Spleen (tissue), 11 donors: ENCODE measurements at regions not wholly inside any gene's neighbourhood (a gene's known extent, or its start where the extent isn't known, plus 50 kb on each side); places are given as distances from the start of the nearest gene placed in this dataset.

Experiments used
- DNase-seq: peaks from one replicate; pipeline ENCODE4 v3.0.0-alpha.2; 2020
- H3K27ac ChIP-seq, 8 donors: fragments of 200-600 bp; sonication (generic) in 7 of 8; 1 replicate in 4 of 8; 2 replicates in 4 of 8; pipeline versions ENCODE4 v1.5.0 to v1.8.0; 2016 to 2021; ENCODE audit warnings: inconsistent platforms in 4 of 8, mild to moderate bottlenecking in 4 of 8, moderate library complexity in 1 of 8
- H3K27me3 ChIP-seq, 7 donors: fragments of 200-600 bp; sonication (generic) in 6 of 7; replicated peaks in 1 of 7; 1 replicate in 4 of 7; 2 replicates in 3 of 7; pipeline versions ENCODE4 v1.5.0 to v1.8.0; 2016 to 2021; ENCODE audit warnings: inconsistent platforms in 3 of 7, mild to moderate bottlenecking in 1 of 7
- H3K36me3 ChIP-seq, 6 donors: fragments of 200-600 bp; sonication (generic) in 5 of 6; 1 replicate in 4 of 6; 2 replicates in 2 of 6; pipeline versions ENCODE4 v1.5.0 to v1.8.0; 2016 to 2021; ENCODE audit warnings: inconsistent platforms in 2 of 6
- H3K4me1 ChIP-seq, 6 donors: fragments of 200-600 bp; sonication (generic) in 5 of 6; 1 replicate in 3 of 6; 2 replicates in 3 of 6; pipeline versions ENCODE4 v1.5.0 to v1.8.0; 2016 to 2021; ENCODE audit warnings: inconsistent platforms in 3 of 6
- H3K4me3 ChIP-seq, 8 donors: fragments of 200-600 bp; sonication (generic) in 7 of 8; 1 replicate in 4 of 8; 2 replicates in 4 of 8; pipeline versions ENCODE4 v1.5.0 to v1.8.0; 2016 to 2021; ENCODE audit warnings: inconsistent platforms in 4 of 8, mild to moderate bottlenecking in 4 of 8, moderate library complexity in 2 of 8
- H3K9me3 ChIP-seq, 8 donors: fragments of 200-600 bp; sonication (generic) in 7 of 8; 1 replicate in 4 of 8; 2 replicates in 4 of 8; pipeline versions ENCODE4 v1.5.0 to v1.8.0; 2016 to 2021; ENCODE audit warnings: inconsistent platforms in 4 of 8
- CTCF ChIP-seq, 11 experiments: fragments of 200-600 bp in 7 of 11; fragments of 450-650 bp in 4 of 11; sonication (generic) in 4 of 11; IDR thresholded peaks in 8 of 11; conservative IDR thresholded peaks in 3 of 11; 1 replicate in 7 of 11; 2 replicates in 4 of 11; pipeline versions ENCODE4 v1.4.0 to v1.8.0; 2016 to 2021; ENCODE audit warnings: antibody characterized with exemption in 11 of 11, inconsistent platforms in 4 of 11, mild to moderate bottlenecking in 1 of 11
- POLR2A ChIP-seq, 3 donors: fragments of 450-650 bp; IDR thresholded peaks; one replicate each; pipeline ENCODE4 v1.5.1; 2017; ENCODE audit warnings: antibody characterized with exemption in 3 of 3, mild to moderate bottlenecking in 1 of 3
- POLR2AphosphoS5 ChIP-seq, 3 donors: sonication (generic); formaldehyde crosslinking; IDR thresholded peaks; one replicate each; pipeline ENCODE4 v1.5.1; 2017; ENCODE audit warnings: antibody characterized with exemption in 3 of 3
- WGBS, 5 donors: extraction: QIAGEN DNeasy Blood & Tissue Kit in 3 of 5; methylation state at CpG; one replicate each; pipeline versions ENCODE4 v1.1.5 to v1.1.7; 2013 to 2018; 5-methylcytosine and 5-hydroxymethylcytosine counted together
- intact Hi-C: fragments of 100-400 bp; cut with DNase I; formaldehyde crosslinking; loops from one replicate; pipeline ENCODE4 v1.15.0; 2023; ENCODE audit warnings: low total_unique reads
- donor health status: healthy with polysubstance abuse.
- donor health status: DM: no; HTN: no; CAD: no; lungs with moderate emphysema.
- donor health status: DM: no; HTN: no; CAD: no.
- donor health status: Bipolar disorder and iron deficiency.
- donor health status: healthy.
- donor health status: DM: no; HTN: no; CAD: no.
- donor health status: DM: yes; HTN: yes; CAD: no.

GRCh38 chr9:73525350-73525749 is 373.7 kb downstream of the ANXA1 start:
- 86 to 98% (median 91%) methylated on average over 1 of the region's 1 CpG for WGBS, 5 donors
- Histone ChIP-seq H3K9me3 (peaks cover 0 to 8% (median 0%) of the 10 kb centered on the region in 8 donors), H3K27ac (no peak overlapping the region), H3K27me3 (no peaks in the 10 kb centered on the region), H3K4me3 (no peak overlapping the region), H3K36me3 (no peaks in the 10 kb centered on the region), H3K4me1 (no peaks in the 10 kb centered on the region)
- TF ChIP-seq POLR2AphosphoS5 (IDR thresholded peaks at IDR 0.05), result no peak
- TF ChIP-seq POLR2A (IDR thresholded peaks at IDR 0.05), result no peak
- no peak for TF ChIP-seq CTCF (IDR thresholded peaks at IDR 0.05 in 8 of 11, conservative IDR thresholded peaks at IDR 0.05 in 3 of 11)
- intact Hi-C loops, result no loop called here
- DNase-seq, result no peak

- Histone ChIP-seq H3K27ac (no peak overlapping the region), H3K4me3 (no peak overlapping the region), H3K4me1 (no peaks in the 10 kb centered on the region), H3K9me3 (peaks cover 0 to 6% (median 0%) of the 10 kb centered on the region in 8 donors), H3K27me3 (no peaks in the 10 kb centered on the region), H3K36me3 (no peaks in the 10 kb centered on the region)
- TF ChIP-seq CTCF (IDR thresholded peaks at IDR 0.05 in 8 of 11, conservative IDR thresholded peaks at IDR 0.05 in 3 of 11) (no peak), POLR2A (IDR thresholded peaks at IDR 0.05) (no peak), POLR2AphosphoS5 (IDR thresholded peaks at IDR 0.05) (no peak)
- intact Hi-C loops, result no loop called here
- WGBS, 5 donors, result 50 to 70% (median 58%) methylated on average over 1 of the region's 1 CpG
- DNase-seq, result no peak
Observed at GRCh38 chr9:73527521-73527920, 375.9 kb downstream of the ANXA1 start.

GRCh38 chr9:73528926-73529325 is 377.3 kb downstream of the ANXA1 start:
- DNase-seq, result no peak
- no peak for TF ChIP-seq POLR2AphosphoS5 (IDR thresholded peaks at IDR 0.05)
- TF ChIP-seq CTCF (IDR thresholded peaks at IDR 0.05 in 8 of 11, conservative IDR thresholded peaks at IDR 0.05 in 3 of 11), result no peak
- TF ChIP-seq POLR2A (IDR thresholded peaks at IDR 0.05), result no peak
- intact Hi-C loops, result no loop called here

GRCh38 chr9:73529666-73530065 is 378.0 kb downstream of the ANXA1 start:
- WGBS, 5 donors, result 94 to 100% (median 97%) methylated on average over 1 of the region's 1 CpG
- Histone ChIP-seq H3K4me1 (no peaks in the 10 kb centered on the region), H3K36me3 (no peaks in the 10 kb centered on the region), H3K4me3 (no peak overlapping the region), H3K27ac (no peak overlapping the region), H3K9me3 (no peaks in the 10 kb centered on the region), H3K27me3 (no peaks in the 10 kb centered on the region)
- no peak for DNase-seq
- intact Hi-C loops, result no loop called here
- TF ChIP-seq CTCF (IDR thresholded peaks at IDR 0.05 in 8 of 11, conservative IDR thresholded peaks at IDR 0.05 in 3 of 11) (no peak), POLR2A (IDR thresholded peaks at IDR 0.05) (no peak), POLR2AphosphoS5 (IDR thresholded peaks at IDR 0.05) (no peak)

More at GRCh38 chr9:73528926-73529325, 377.3 kb downstream of the ANXA1 start:
- no peak overlapping the region for H3K27ac ChIP-seq
- no peaks in the 10 kb centered on the region for H3K27me3 ChIP-seq
- 77 to 89% (median 80%) methylated on average over 4 of the region's 4 CpGs for WGBS, 5 donors
- H3K36me3 ChIP-seq, result no peaks in the 10 kb centered on the region
- no peaks in the 10 kb centered on the region for H3K4me1 ChIP-seq
- no peaks in the 10 kb centered on the region for H3K9me3 ChIP-seq
- H3K4me3 ChIP-seq, result no peak overlapping the region
